ENCODE measurements at regions not wholly inside any gene's neighbourhood (a gene's known extent, or its start where the extent isn't known, plus 50 kb on each side); places are given as distances from the start of the nearest gene placed in this dataset.

GRCh38 chr12:107442326-107442987 lies 243.1 kb upstream of the PWP1 start:
- DNase-seq (ENCODE audit: low read depth in 2 of 2): no peak

GRCh38 chr12:107443320-107444090 lies 242.1 kb upstream of the PWP1 start:
- no peak for DNase-seq (ENCODE audit: low read depth in 2 of 2)

- no peak for DNase-seq (ENCODE audit: low read depth in 2 of 2)
Observed at GRCh38 chr12:107444771-107445170, 240.8 kb upstream of the PWP1 start.

GRCh38 chr12:107446476-107446875 lies 239.1 kb upstream of the PWP1 start:
- DNase-seq (ENCODE audit: low read depth in 2 of 2): no peak

- no peak for DNase-seq (ENCODE audit: low read depth in 2 of 2)
Observed at GRCh38 chr12:107447336-107447735, 238.3 kb upstream of the PWP1 start.

GRCh38 chr12:107448198-107448597 lies 237.4 kb upstream of the PWP1 start:
- no peak for DNase-seq (ENCODE audit: low read depth in 2 of 2)

- DNase-seq (ENCODE audit: low read depth in 2 of 2): no peak
Observed at GRCh38 chr12:107449891-107450290, 235.7 kb upstream of the PWP1 start.

- no peak for DNase-seq (ENCODE audit: low read depth in 2 of 2)
Observed at GRCh38 chr12:107450541-107450940, 235.1 kb upstream of the PWP1 start.

- DNase-seq (ENCODE audit: low read depth in 2 of 2): no peak
Observed at GRCh38 chr12:107451246-107451645, 234.4 kb upstream of the PWP1 start.

GRCh38 chr12:107454109-107454830 lies 231.3 kb upstream of the PWP1 start:
- no peak for DNase-seq (ENCODE audit: low read depth in 2 of 2)

GRCh38 chr12:107457362-107457935 lies 228.2 kb upstream of the PWP1 start:
- no peak for DNase-seq (ENCODE audit: low read depth in 2 of 2)

- DNase-seq (ENCODE audit: low read depth in 2 of 2): no peak
Observed at GRCh38 chr12:107458163-107458562, 227.4 kb upstream of the PWP1 start.

- DNase-seq (ENCODE audit: low read depth in 2 of 2): no peak
Observed at GRCh38 chr12:107458990-107459389, 226.6 kb upstream of the PWP1 start.

GRCh38 chr12:107459641-107460040 lies 226.0 kb upstream of the PWP1 start:
- no peak for DNase-seq (ENCODE audit: low read depth in 2 of 2)

- DNase-seq (ENCODE audit: low read depth in 2 of 2): no peak
Observed at GRCh38 chr12:107461222-107461975, 224.2 kb upstream of the PWP1 start.

- DNase-seq (ENCODE audit: low read depth in 2 of 2): no peak
Observed at GRCh38 chr12:107462428-107463332, 222.9 kb upstream of the PWP1 start.

GRCh38 chr12:107464644-107465043 lies 221.0 kb upstream of the PWP1 start:
- DNase-seq (ENCODE audit: low read depth in 2 of 2): no peak

GRCh38 chr12:107465625-107466024 lies 220.0 kb upstream of the PWP1 start:
- no peak for DNase-seq (ENCODE audit: low read depth in 2 of 2)

GRCh38 chr12:107467716-107468115 lies 217.9 kb upstream of the PWP1 start:
- DNase-seq (ENCODE audit: low read depth in 2 of 2): no peak

- DNase-seq (ENCODE audit: low read depth in 2 of 2): no peak
Observed at GRCh38 chr12:107468182-107468581, 217.4 kb upstream of the PWP1 start.

- DNase-seq (ENCODE audit: low read depth in 2 of 2): no peak
Observed at GRCh38 chr12:107469011-107469410, 216.6 kb upstream of the PWP1 start.
